ENCODE measurements at regions not wholly inside any gene's neighbourhood (a gene's known extent, or its start where the extent isn't known, plus 50 kb on each side); places are given as distances from the start of the nearest gene placed in this dataset.

DNA sequence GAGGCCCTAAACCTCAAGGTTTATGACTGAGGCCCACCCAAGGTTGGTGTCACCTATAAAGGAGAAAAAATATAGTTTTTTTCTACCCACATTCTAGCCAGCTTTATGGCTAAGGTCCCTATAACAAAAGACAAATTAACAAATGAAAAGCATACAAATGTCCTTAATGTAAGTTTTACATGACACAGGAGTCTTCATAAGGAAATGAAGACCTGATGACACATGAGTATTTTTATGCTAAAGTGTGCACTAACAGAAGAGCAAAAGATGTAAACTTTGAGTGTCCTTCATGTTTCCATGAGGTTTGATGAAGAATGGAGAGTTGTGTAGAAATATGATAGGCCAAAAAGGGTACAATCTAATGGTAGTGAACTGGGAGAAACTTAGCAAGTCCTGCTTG is 114.7 kb upstream of the INTU start:
- no peak for TF ChIP-seq CTCF (IDR thresholded peaks at IDR 0.05)
- TF ChIP-seq ZFX (IDR thresholded peaks at IDR 0.05; ENCODE audit: borderline replicate concordance): no peak

All from 22Rv1 (cell line).